ENCODE measurements at regions not wholly inside any gene's neighbourhood (a gene's known extent, or its start where the extent isn't known, plus 50 kb on each side); places are given as distances from the start of the nearest gene placed in this dataset.
"Not testable (repeated sequence)": the region's sequence is repeated elsewhere in the genome, so short reads cannot be mapped to it uniquely, and the experiment has no call there.

GRCh38 chr5:115423051-115423450 is 121.5 kb downstream of the FEM1C start:
- WGBS, 2 donors: 63 to 74% methylated on average over 1 of the region's 1 CpG
- Histone ChIP-seq H3K27ac (peak overlapping the region in 2 of 4 donors; percentile 71 to 72), H3K9me3 (no peaks in the 10 kb centered on the region), H3K4me1 (peaks cover 0 to 37% (median 12%) of the 10 kb centered on the region in 4 donors), H3K27me3 (no peaks in the 10 kb centered on the region), H3K4me3 (no peak overlapping the region), H3K36me3 (no peaks in the 10 kb centered on the region)
- ATAC-seq (ENCODE audit: low FRiP score in 2 of 2) (no peak), DNase-seq (no peak)
- TF ChIP-seq CTCF (IDR thresholded peaks at IDR 0.05): no peak

GRCh38 chr5:115420812-115421211 is 123.8 kb downstream of the FEM1C start:
- DNase-seq; H3K27me3 ChIP-seq; H3K27ac ChIP-seq; H3K9me3 ChIP-seq; H3K4me3 ChIP-seq; H3K36me3 ChIP-seq; ATAC-seq (ENCODE audit: low FRiP score in 2 of 2): not testable (repeated sequence)
- H3K4me1 ChIP-seq: peaks cover 0 to 38% (median 13%) of the 10 kb centered on the region in 4 donors
- WGBS, 2 donors: no CpG with 5 or more reads among the region's 3 CpGs

GRCh38 chr5:115419846-115420585 is 123.6 kb upstream of the CCDC112 start:
- WGBS, 2 donors: 63 to 74% methylated on average over 1 of the region's 1 CpG
- Histone ChIP-seq H3K27me3 (no peaks in the 10 kb centered on the region), H3K4me3 (no peak overlapping the region), H3K36me3 (no peaks in the 10 kb centered on the region), H3K4me1 (peaks cover 0 to 46% (median 20%) of the 10 kb centered on the region in 4 donors), H3K27ac (no peak overlapping the region), H3K9me3 (no peaks in the 10 kb centered on the region)
- peak; percentile 65 to 86 for ATAC-seq (ENCODE audit: low FRiP score in 2 of 2)
- no peak for TF ChIP-seq POLR2A (IDR thresholded peaks at IDR 0.05)
- peak in 1 of 4 donors; percentile 76 for TF ChIP-seq EP300 (IDR thresholded peaks at IDR 0.05)
- TF ChIP-seq CTCF (IDR thresholded peaks at IDR 0.05): no peak
- peak in 1 of 2 donors; percentile 78 for TF ChIP-seq POLR2AphosphoS5 (IDR thresholded peaks at IDR 0.05)
- peak in 1 of 2 donors; percentile 52 for DNase-seq

GRCh38 chr5:115418788-115419187 is 122.3 kb upstream of the CCDC112 start:
- Histone ChIP-seq H3K36me3 (no peaks in the 10 kb centered on the region), H3K4me1 (peaks cover 4 to 56% (median 28%) of the 10 kb centered on the region in 4 donors), H3K4me3 (no peak overlapping the region), H3K27ac (no peak overlapping the region), H3K27me3 (no peaks in the 10 kb centered on the region), H3K9me3 (no peaks in the 10 kb centered on the region)
- DNase-seq (peak in 1 of 2 donors; percentile 29), ATAC-seq (ENCODE audit: low FRiP score in 2 of 2) (no peak)
- TF ChIP-seq CTCF (IDR thresholded peaks at IDR 0.05) (no peak), POLR2A (IDR thresholded peaks at IDR 0.05) (no peak), POLR2AphosphoS5 (IDR thresholded peaks at IDR 0.05) (no peak), EP300 (IDR thresholded peaks at IDR 0.05) (no peak)
- WGBS, 2 donors: 45 to 56% methylated on average over 5 of the region's 5 CpGs

- no peaks in the 10 kb centered on the region for H3K36me3 ChIP-seq
Measured at GRCh38 chr5:115417076-115417475, 120.6 kb upstream of the CCDC112 start.

More at GRCh38 chr5:115417076-115417475, 120.6 kb upstream of the CCDC112 start:
- no peaks in the 10 kb centered on the region for H3K9me3 ChIP-seq
- ATAC-seq (ENCODE audit: low FRiP score in 2 of 2) (no peak), DNase-seq (no peak)
- peaks cover 4 to 41% (median 27%) of the 10 kb centered on the region in 4 donors for H3K4me1 ChIP-seq
- no peak overlapping the region for H3K4me3 ChIP-seq
- TF ChIP-seq POLR2AphosphoS5 (IDR thresholded peaks at IDR 0.05) (no peak), CTCF (IDR thresholded peaks at IDR 0.05) (no peak), EP300 (IDR thresholded peaks at IDR 0.05) (no peak), POLR2A (IDR thresholded peaks at IDR 0.05) (no peak)
- H3K27ac ChIP-seq: no peak overlapping the region
- WGBS, 2 donors: 73 to 75% methylated on average over 3 of the region's 3 CpGs
- H3K27me3 ChIP-seq: no peaks in the 10 kb centered on the region

Data from upper lobe of left lung (tissue), 6 donors.